Neural crest cell (in vitro differentiated cells): ENCODE measurements at regions not wholly inside any gene's neighbourhood (a gene's known extent, or its start where the extent isn't known, plus 50 kb on each side); places are given as distances from the start of the nearest gene placed in this dataset.

Experiments used
- DNase-seq: peaks from one replicate; pipeline ENCODE4 v3.0.0; 2021; ENCODE audit warnings: low read depth, mixed read lengths, low spot score
- H3K27ac Mint-ChIP-seq: one replicate; pipeline ENCODE4 v1.8.0; 2021; ENCODE audit warnings: mild to moderate bottlenecking, mixed read lengths; ENCODE audit not compliant: unreplicated experiment
- H3K27me3 Mint-ChIP-seq: 2 replicates; pipeline ENCODE4 v1.8.0; 2021; ENCODE audit warnings: low read depth, mild to moderate bottlenecking, mixed read lengths
- H3K36me3 Mint-ChIP-seq: 2 replicates; pipeline ENCODE4 v1.8.0; 2021; ENCODE audit warnings: low read depth, mild to moderate bottlenecking, mixed read lengths
- H3K4me1 Mint-ChIP-seq: 2 replicates; pipeline ENCODE4 v1.8.0; 2021; ENCODE audit warnings: mixed read lengths
- H3K4me3 Mint-ChIP-seq: one replicate; pipeline ENCODE4 v1.8.0; 2021; ENCODE audit warnings: mild to moderate bottlenecking, mixed read lengths
- H3K9me3 Mint-ChIP-seq: 2 replicates; pipeline ENCODE4 v1.8.0; 2021; ENCODE audit warnings: mixed read lengths
- TF ChIP-seq, protein P1 (sequence below): fragments of 200-600 bp; sonication (generic); conservative IDR thresholded peaks from 2 replicates; pipeline ENCODE4 v1.5.0; 2021; ENCODE audit warnings: antibody characterized with exemption, mild to moderate bottlenecking

DNA sequence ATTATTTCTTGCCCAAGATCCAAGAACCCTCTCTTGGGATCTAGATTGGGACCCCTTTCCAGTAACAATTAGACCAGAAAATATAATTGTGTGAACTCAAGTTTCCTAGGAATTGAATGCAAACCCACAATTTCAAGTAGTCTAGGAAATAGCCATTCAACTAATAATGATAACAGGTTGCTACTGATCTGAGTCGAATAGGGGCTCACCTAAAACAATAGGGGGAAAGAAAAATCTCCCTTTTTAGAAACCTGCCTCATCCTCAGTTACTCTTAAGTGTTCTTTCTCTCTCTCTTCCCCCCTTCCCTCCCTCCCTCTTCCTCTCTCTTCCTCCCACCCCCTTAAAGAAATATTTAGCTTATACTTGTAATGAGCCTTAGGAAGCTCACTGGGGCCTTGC is 555.3 kb downstream of the IGSF11 start:
- H3K9me3 Mint-ChIP-seq, result no peaks in the 10 kb centered on the region
- TF ChIP-seq, protein P1, sequence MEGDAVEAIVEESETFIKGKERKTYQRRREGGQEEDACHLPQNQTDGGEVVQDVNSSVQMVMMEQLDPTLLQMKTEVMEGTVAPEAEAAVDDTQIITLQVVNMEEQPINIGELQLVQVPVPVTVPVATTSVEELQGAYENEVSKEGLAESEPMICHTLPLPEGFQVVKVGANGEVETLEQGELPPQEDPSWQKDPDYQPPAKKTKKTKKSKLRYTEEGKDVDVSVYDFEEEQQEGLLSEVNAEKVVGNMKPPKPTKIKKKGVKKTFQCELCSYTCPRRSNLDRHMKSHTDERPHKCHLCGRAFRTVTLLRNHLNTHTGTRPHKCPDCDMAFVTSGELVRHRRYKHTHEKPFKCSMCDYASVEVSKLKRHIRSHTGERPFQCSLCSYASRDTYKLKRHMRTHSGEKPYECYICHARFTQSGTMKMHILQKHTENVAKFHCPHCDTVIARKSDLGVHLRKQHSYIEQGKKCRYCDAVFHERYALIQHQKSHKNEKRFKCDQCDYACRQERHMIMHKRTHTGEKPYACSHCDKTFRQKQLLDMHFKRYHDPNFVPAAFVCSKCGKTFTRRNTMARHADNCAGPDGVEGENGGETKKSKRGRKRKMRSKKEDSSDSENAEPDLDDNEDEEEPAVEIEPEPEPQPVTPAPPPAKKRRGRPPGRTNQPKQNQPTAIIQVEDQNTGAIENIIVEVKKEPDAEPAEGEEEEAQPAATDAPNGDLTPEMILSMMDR, result no peak
- H3K36me3 Mint-ChIP-seq, result no peaks in the 10 kb centered on the region
- H3K27me3 Mint-ChIP-seq, result no peaks in the 10 kb centered on the region
- no peak for DNase-seq
- H3K4me1 Mint-ChIP-seq, result no peaks in the 10 kb centered on the region
- no peak overlapping the region for H3K27ac Mint-ChIP-seq
- H3K4me3 Mint-ChIP-seq, result no peak overlapping the region

DNA sequence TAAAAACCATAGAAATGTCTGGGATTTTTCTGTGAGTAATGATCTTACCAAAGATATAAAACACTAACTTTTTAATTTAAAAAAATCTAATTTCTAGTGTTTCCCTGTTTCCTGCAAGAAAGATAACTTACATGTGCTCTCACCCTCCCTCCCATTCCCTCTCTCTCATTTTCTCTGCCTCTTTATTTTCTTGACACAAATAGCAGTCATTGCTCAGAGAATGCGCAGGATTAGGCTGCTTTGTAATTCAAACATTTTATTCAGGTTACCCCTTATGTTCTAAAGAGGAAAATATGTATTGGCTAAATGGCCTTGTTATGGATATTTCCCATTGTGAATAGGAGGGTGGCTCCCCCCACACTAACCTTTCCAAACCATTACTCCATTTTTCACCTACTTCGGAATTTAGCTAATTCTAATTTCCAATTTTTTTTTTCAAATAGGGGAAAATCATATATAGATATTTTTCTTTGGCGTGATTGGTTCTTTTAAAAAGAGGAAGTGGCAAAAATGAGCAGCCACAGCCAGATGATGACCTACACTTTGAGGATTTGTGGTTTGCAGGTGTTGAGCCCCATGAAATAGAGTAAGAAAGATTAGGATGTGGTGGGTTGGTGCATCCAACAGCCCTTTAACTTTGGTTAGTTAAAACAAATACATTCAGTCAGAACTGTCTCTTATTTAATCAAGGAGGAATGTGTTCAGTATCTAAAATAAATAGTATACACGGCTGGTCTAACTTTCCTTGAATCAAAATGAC is 554.4 kb downstream of the IGSF11 start:
- H3K4me3 Mint-ChIP-seq, result no peak overlapping the region
- H3K36me3 Mint-ChIP-seq, result no peaks in the 10 kb centered on the region
- no peak overlapping the region for H3K27ac Mint-ChIP-seq
- no peaks in the 10 kb centered on the region for H3K4me1 Mint-ChIP-seq
- TF ChIP-seq, protein P1, result no peak
- no peak for DNase-seq
- H3K27me3 Mint-ChIP-seq, result no peaks in the 10 kb centered on the region
- H3K9me3 Mint-ChIP-seq, result no peaks in the 10 kb centered on the region

DNA sequence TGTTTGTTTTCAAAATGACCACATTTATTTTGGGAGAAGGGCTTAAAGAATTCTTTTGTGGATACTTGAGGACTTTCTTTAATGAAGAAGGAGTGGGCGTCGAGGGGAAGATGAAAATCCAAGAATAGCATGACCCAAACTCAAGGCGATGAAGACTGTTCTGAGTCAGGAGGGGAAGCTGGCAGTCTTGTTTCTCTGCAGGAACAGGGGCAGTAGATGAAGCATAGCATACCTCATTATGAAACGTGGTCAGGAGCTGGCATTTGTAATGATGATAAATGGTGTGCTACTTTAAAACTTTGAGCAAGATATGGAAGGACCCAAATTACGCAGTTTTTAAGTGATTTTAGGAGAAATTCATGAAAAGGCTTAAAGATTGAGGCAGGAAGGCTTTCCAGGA is 549.0 kb downstream of the IGSF11 start:
- no peak for DNase-seq
- H3K4me1 Mint-ChIP-seq, result peaks cover 16% of the 10 kb centered on the region
- H3K4me3 Mint-ChIP-seq, result no peak overlapping the region
- H3K9me3 Mint-ChIP-seq, result no peaks in the 10 kb centered on the region
- H3K36me3 Mint-ChIP-seq, result no peaks in the 10 kb centered on the region
- no peak overlapping the region for H3K27ac Mint-ChIP-seq
- no peaks in the 10 kb centered on the region for H3K27me3 Mint-ChIP-seq
- TF ChIP-seq, protein P1, result no peak

DNA sequence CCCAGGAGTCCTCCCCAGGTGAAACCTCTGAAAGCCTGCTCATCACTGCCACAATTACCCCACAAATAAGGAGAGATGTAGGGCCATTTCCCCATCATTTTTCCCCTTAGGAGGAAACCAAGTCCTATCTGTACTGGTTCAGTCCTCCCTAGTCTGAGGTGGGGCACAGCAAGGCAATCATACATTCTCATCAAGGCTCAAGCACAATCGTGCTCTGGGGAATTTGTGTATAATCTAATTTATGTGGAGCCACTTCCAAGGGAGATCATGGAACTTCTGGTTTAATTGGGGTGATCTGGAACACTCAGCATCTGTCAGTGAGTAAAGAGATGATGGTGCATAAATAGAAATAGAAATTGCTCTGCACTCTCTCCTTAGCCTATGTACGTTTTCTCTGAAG is 546.9 kb downstream of the IGSF11 start:
- Mint-ChIP-seq H3K36me3 (no peaks in the 10 kb centered on the region), H3K4me3 (no peak overlapping the region), H3K27me3 (no peaks in the 10 kb centered on the region), H3K9me3 (no peaks in the 10 kb centered on the region), H3K4me1 (peaks cover 16% of the 10 kb centered on the region), H3K27ac (no peak overlapping the region)
- no peak for DNase-seq
- TF ChIP-seq, protein P1, result no peak

DNA sequence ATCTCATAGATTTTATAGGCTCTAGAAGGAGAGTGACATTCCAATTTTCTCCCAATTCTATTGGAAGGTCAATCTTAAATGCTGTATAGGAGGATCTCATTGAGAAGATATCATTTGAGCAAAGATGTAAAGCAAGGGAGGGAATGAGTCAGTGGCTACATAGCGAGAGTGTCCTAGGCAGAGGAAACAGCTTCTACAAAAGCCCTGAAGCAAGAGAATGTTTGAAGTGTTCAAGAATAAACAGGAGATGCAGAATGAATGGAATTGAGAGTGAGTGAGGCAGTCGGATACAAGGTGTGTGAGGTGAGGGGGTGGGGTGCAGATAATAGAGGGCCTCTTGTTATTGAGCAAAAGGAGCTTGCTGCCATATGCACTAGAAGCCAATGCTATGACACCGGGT is 545.9 kb downstream of the IGSF11 start:
- no peak for DNase-seq
- peaks cover 16% of the 10 kb centered on the region for H3K4me1 Mint-ChIP-seq
- H3K4me3 Mint-ChIP-seq, result no peak overlapping the region
- no peak overlapping the region for H3K27ac Mint-ChIP-seq
- H3K36me3 Mint-ChIP-seq, result no peaks in the 10 kb centered on the region
- H3K9me3 Mint-ChIP-seq, result no peaks in the 10 kb centered on the region
- TF ChIP-seq, protein P1, result no peak
- H3K27me3 Mint-ChIP-seq, result no peaks in the 10 kb centered on the region
